OCI-LY3 (cell line): ENCODE measurements at regions not wholly inside any gene's neighbourhood (a gene's known extent, or its start where the extent isn't known, plus 50 kb on each side); places are given as distances from the start of the nearest gene placed in this dataset.

Experiments
- CTCF ChIP-seq: fragments of 200-600, 300-600 bp; sonication (generic); IDR thresholded peaks from 2 replicates; pipeline ENCODE4 v1.5.1; 2014; ENCODE audit warnings: antibody characterized with exemption, low read length, low read depth
- EZH2phosphoT487 ChIP-seq: fragments of 200-600 bp; shearing (Covaris generic); IDR thresholded peaks from 2 replicates; pipeline ENCODE4 v1.6.1; 2018; ENCODE audit warnings: antibody characterized with exemption, mixed run types, low read depth

GRCh38 chr7:49424109-49424508 is 349.3 kb upstream of the VWC2 start:
- no peak for TF ChIP-seq CTCF
- no peak for TF ChIP-seq EZH2phosphoT487
